Forelimb muscle (tissue), 1 donor: ENCODE measurements at regions not wholly inside any gene's neighbourhood (a gene's known extent, or its start where the extent isn't known, plus 50 kb on each side); places are given as distances from the start of the nearest gene placed in this dataset.

Source experiments
- DNase-seq: peaks from one replicate; pipeline ENCODE4 v3.0.0-alpha.2; 2013; ENCODE audit warnings: low read depth

- no peak for DNase-seq
Observed at GRCh38 chr11:119521551-119521950, 98.6 kb upstream of the THY1 start.

DNA sequence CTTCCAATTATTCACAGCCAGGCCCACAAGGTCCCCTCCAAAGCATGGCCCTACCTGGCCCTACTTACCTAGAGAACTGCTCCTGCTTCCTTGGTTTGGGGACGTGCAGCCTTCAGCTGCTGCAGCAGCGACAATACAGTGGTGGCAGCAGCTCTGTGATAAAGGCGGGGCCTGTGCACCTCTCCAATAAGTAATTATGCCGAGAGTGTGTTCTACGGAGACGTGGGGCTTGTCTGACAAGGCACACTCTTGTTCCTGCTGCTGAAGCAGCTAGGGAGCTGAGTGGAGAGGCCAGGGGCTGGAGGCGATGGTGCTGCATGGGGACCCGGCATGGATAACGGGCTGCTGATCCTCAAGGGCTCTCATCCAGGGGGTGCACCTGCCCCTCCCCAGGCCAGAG, 98.0 kb upstream of the THY1 start:
- no peak for DNase-seq

DNA sequence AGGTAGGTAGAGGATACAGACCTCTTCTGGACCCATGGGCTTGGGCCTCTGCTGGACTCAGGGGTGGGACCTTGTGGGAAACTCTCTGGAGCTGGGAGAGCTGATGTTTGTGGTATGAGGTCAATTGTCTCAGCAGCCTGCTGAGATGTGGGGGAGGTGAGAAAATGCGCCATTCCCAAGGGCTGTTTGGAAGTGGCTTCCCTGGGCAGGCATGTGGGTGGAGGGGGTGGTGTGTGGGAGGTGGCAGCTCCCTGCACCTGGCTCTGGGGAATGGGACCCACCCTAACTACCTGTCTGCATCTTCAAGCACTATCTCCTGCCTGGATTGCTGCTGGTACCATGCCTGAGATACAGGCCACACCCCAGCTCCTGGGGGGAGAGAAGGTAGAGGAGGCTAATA, 97.4 kb upstream of the THY1 start:
- DNase-seq = no peak

DNA sequence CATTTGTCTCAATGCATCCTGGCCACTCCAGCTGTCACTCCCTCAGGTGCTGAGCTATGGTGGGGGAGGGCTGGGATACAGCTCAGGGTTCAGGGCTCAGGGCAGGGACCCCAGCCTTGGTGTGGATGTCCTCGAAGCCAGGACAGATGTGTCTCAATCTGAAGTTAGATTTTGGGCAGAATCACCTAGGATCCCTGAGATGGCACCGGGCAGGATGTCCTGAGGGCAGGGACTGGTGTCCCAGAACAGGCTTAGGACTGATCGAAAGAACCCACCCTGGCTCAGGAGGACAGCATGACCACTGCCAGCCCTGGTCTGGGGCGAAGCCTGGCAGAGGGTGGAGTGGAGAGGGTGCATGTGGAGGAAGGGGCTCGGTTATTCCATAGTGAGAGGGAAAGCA, 96.8 kb upstream of the THY1 start:
- no peak for DNase-seq

- peak; percentile 17 for DNase-seq
Observed at GRCh38 chr11:119518746-119519730, 96.1 kb upstream of the THY1 start.

DNA sequence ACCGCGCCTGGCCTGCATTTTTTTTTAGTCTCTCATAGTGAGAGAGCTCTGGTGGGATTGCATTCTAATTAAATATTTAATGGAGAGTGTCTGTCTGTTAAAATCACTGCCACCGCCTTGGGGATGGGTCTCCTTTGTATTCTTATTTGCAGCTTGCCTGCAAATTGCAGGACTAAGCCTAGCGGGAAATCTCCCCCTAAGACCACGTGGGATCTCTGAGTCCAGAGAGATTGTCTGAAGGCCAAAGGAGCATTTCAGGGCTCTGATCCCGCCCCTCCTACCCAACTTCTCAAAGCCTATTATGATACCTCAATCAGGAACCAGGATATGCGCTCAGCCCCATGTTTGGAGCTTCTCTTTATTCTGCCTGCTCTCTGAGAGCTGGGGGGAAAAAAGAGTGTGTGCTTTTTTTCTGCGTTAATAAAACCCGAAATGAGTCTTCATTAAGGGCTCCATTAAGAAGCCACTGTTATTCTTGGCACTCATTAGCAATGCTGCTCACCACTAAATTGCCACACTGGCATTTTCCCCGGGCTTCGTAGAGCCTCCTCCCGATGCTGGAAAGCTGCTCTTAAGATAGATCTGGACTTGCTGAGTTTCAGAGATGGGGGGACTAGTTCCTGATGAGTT, 92.9 kb upstream of the THY1 start:
- no peak for DNase-seq

DNA sequence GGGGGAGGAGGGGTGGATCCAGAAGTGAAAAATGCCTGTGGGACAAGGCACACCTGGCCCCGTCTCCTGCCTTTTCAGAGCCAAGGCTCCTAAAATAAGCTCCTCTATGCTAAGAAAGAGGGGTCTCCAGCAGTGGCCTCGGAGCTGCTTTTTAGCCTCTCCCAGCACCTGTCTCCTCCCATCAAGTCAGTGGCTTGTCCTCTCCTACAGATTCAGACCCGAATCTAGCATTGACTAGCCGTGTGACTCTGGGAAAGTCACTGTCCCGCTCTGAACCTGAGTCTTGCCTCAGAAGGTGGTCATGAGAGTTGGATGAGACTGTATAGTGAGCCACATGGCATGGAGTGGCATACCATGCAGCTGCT, 90.8 kb upstream of the THY1 start:
- no peak for DNase-seq

- DNase-seq = no peak
Observed at GRCh38 chr11:119513131-119513805, 90.3 kb upstream of the THY1 start.

DNA sequence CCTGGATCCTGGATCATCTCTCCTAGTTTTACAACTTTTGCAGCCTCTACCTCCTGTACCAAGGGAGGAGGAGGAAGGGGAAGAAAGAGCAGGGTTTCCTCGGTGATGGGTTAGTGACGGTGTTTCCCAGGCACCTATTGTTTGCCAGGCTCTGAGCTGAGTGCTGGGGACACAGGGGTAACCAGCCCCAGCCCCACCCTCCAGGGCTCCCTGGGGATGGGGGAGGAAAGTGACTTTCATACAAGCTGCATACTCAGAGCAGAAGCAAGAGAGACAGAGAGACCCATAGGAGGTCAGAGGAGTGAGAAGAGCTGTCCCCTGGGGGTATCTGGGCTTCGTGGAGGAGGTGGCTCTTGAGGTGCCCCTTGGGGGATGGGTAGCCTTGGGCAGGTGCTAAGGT, 89.4 kb upstream of the THY1 start:
- no peak for DNase-seq

- no peak for DNase-seq
Observed at GRCh38 chr11:119511614-119512306, 88.8 kb upstream of the THY1 start.

DNA sequence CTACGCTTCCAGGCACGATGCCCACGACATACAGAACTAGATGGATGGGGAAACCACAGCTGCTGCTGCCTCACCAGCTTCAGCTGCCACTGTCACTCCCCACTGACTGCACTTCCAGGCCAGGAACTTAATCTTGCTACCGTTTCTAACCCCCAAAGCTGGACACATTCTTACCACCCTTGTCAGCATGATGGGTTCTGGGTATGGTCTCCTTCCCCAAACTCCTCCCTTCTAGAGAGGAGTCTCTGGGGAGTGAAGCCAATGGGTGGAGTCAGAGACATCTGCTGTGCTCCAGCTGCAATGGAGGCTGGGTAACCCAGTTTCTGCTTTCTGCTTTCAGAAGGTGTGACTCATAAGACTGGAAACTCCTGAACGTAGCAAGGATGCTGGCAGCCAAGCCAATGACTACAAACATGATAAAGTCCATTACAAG, 87.0 kb upstream of the THY1 start:
- no peak for DNase-seq

DNA sequence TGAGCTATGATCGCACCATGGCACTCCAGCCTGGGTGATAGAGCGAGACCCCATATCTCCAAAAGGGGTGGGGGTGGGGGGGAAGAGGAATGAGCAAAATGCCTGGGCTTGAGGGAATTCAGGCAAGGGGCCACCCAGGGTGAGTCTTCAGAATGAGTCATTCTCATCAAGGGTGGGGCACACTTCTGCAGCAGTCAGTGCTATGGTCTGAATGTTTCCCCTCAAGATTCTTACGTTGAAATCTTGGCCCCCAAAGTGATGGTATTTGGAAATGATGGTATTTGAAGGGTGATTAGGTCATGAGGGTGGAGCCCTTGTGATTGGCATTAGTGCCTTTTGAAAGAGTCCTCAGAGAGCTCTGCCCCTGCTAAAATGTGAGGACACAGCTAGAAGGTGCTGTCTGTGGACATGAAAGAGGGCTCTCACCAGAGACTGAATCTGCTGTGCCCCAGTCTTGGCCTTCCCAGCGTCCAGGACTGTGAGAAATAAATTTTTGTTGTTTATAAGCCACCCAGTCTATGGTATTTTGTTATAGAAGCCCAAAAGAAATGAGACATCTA, 86.4 kb upstream of the THY1 start:
- no peak for DNase-seq

DNA sequence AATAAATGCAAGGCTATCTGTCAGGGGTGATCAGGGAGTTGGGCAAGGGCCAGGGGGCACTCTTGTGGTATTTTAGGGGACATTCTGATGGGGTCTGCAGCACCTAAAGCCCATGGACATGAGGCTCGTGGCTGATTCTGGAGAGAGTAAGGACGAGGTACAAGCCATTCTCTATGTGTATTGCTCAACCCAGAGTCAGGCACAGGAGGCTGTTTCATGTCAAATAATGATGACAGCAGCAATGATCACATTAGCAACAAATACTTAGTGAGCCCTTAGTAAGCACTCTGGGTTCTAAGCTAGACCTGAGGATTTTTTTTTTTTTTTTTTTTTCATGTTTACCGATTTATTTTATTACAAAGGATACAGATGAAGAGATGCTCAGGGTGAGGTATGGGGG, 83.5 kb upstream of the THY1 start:
- DNase-seq = no peak

DNA sequence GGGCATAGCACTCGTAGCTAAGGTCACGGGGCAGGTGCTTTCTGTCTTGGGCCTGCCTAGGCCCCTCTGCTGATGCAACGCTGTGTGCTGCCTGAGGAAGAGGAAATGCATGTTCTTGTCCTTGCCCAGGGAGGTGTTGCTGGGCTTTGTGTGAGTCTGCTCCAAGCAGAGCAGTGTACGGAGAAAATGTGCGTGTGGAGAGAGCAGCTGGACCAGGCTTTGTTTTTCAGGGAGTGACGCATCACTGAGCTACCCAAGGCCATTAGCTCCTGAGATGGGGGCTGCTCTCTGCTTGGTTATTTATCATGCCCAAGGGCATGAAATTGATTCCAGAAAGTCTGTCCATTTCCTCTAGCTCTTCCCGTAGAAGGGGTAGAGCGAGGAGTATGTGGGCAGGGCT, 82.9 kb upstream of the THY1 start:
- no peak for DNase-seq

- no peak for DNase-seq
Observed at GRCh38 chr11:119505071-119505470, 82.1 kb upstream of the THY1 start.

- DNase-seq = no peak
Observed at GRCh38 chr11:119504371-119504770, 81.4 kb upstream of the THY1 start.

- no peak for DNase-seq
Observed at GRCh38 chr11:119501777-119502405, 78.9 kb upstream of the THY1 start.

- no peak for DNase-seq
Observed at GRCh38 chr11:119497717-119498116, 74.7 kb upstream of the THY1 start.

GRCh38 chr11:119496997-119497396, 74.0 kb upstream of the THY1 start:
- no peak for DNase-seq

GRCh38 chr11:119496469-119496868, 73.5 kb upstream of the THY1 start:
- DNase-seq = no peak

- DNase-seq = no peak
Observed at GRCh38 chr11:119493712-119494111, 70.7 kb upstream of the THY1 start.
